WTC11 (cell line): ENCODE measurements at regions not wholly inside any gene's neighbourhood (a gene's known extent, or its start where the extent isn't known, plus 50 kb on each side); places are given as distances from the start of the nearest gene placed in this dataset.

Experiments
- ATAC-seq: fragments of 200-7000 bp; cut with Tn5 transposase; 2 replicates; pipeline ENCODE4 v1.10.0; 2021; ENCODE audit warnings: mild to moderate bottlenecking, moderate library complexity
- CTCF ChIA-PET: fragments of 300-600 bp; sonication (Branson Sonifier 250); formaldehyde crosslinking; loops from one replicate; lab custom pipeline; 2021; ENCODE audit warnings: antibody characterized with exemption; lab: Charles Lee
- POLR2A ChIA-PET: fragments of 350-600 bp; sonication (Branson Sonifier 250); formaldehyde crosslinking; loops from one replicate; lab custom pipeline; 2021; ENCODE audit warnings: antibody characterized with exemption; lab: Charles Lee
- DNase-seq: peaks from one replicate; pipeline ENCODE4 v3.0.0; 2021; ENCODE audit warnings: low spot score
- H3K27ac Mint-ChIP-seq: 2 replicates; pipeline ENCODE4 v1.8.0; 2021; ENCODE audit warnings: mixed read lengths
- H3K27me3 Mint-ChIP-seq: 2 replicates; pipeline ENCODE4 v1.8.0; 2021; ENCODE audit warnings: low read depth, mild to moderate bottlenecking, moderate library complexity, mixed read lengths
- H3K36me3 Mint-ChIP-seq: 2 replicates; pipeline ENCODE4 v1.8.0; 2021; ENCODE audit warnings: mixed read lengths
- H3K4me1 Mint-ChIP-seq: 2 replicates; pipeline ENCODE4 v1.8.0; 2022; ENCODE audit warnings: mixed read lengths
- H3K4me3 Mint-ChIP-seq: 2 replicates; pipeline ENCODE4 v1.8.0; 2021; ENCODE audit warnings: mild to moderate bottlenecking, moderate library complexity, mixed read lengths
- H3K9me3 Mint-ChIP-seq: 2 replicates; pipeline ENCODE4 v1.8.0; 2021; ENCODE audit warnings: mixed read lengths
- FOXP1 ChIP-seq: sonication (generic); formaldehyde crosslinking; IDR thresholded peaks from 2 replicates; pipeline ENCODE4 v1.8.0; 2022; ENCODE audit warnings: missing genetic modification reagents, mild to moderate bottlenecking, moderate library complexity, borderline replicate concordance
- GTF2I ChIP-seq: fragments of 250-450 bp; sonication (Bioruptor Pico); conservative IDR thresholded peaks from 2 replicates; pipeline ENCODE4 v1.4.0; 2021; ENCODE audit warnings: mild to moderate bottlenecking
- MXD4 ChIP-seq: fragments of 250-450 bp; sonication (Bioruptor Pico); IDR thresholded peaks from 2 replicates; pipeline ENCODE4 v1.8.0; 2021; ENCODE audit warnings: mild to moderate bottlenecking, moderate library complexity, borderline replicate concordance
- NFE2L1 ChIP-seq: sonication (generic); formaldehyde crosslinking; IDR thresholded peaks from 2 replicates; pipeline ENCODE4 v1.8.1; 2023; ENCODE audit warnings: missing genetic modification reagents
- NR2C2 ChIP-seq: sonication (generic); formaldehyde crosslinking; IDR thresholded peaks from 2 replicates; pipeline ENCODE4 v1.8.0; 2022; ENCODE audit warnings: mild to moderate bottlenecking, missing genetic modification reagents
- RELA ChIP-seq: sonication (generic); formaldehyde crosslinking; IDR thresholded peaks from 2 replicates; pipeline ENCODE4 v1.8.1; 2022; ENCODE audit warnings: missing genetic modification reagents, mild to moderate bottlenecking, borderline replicate concordance
- ZNF121 ChIP-seq: sonication (generic); formaldehyde crosslinking; IDR thresholded peaks from 2 replicates; pipeline ENCODE4 v1.8.0; 2023; ENCODE audit warnings: missing genetic modification reagents
- ZNF416 ChIP-seq: fragments of 250-450 bp; sonication (Bioruptor Pico); IDR thresholded peaks from 2 replicates; pipeline ENCODE4 v1.9.0; 2021; ENCODE audit warnings: mild to moderate bottlenecking, inconsistent platforms
- TF ChIP-seq, protein P1 (sequence below): sonication (generic); formaldehyde crosslinking; IDR thresholded peaks from 2 replicates; pipeline ENCODE4 v1.8.1; 2023; ENCODE audit warnings: mild to moderate bottlenecking, missing genetic modification reagents
- TF ChIP-seq, protein P2 (sequence below): sonication (generic); formaldehyde crosslinking; IDR thresholded peaks from 2 replicates; pipeline ENCODE4 v1.8.0; 2023; ENCODE audit warnings: missing genetic modification reagents
- TF ChIP-seq, protein P3 (sequence below): sonication (generic); formaldehyde crosslinking; IDR thresholded peaks from 2 replicates; pipeline ENCODE4 v1.8.0; 2022; ENCODE audit warnings: mild to moderate bottlenecking, missing genetic modification reagents
- TF ChIP-seq, protein P4 (sequence below): sonication (generic); formaldehyde crosslinking; IDR thresholded peaks from 2 replicates; pipeline ENCODE4 v1.8.0; 2022; ENCODE audit warnings: mild to moderate bottlenecking, missing genetic modification reagents
- TF ChIP-seq, protein P5 (sequence below): sonication (generic); formaldehyde crosslinking; IDR thresholded peaks from 2 replicates; pipeline ENCODE4 v1.8.1; 2022; ENCODE audit warnings: low read depth, mild to moderate bottlenecking, moderate library complexity, missing genetic modification reagents, borderline replicate concordance
- TF ChIP-seq, protein P6 (sequence below): fragments of 250-450 bp; sonication (Bioruptor Pico); IDR thresholded peaks from 2 replicates; pipeline ENCODE4 v1.8.0; 2021; ENCODE audit warnings: mild to moderate bottlenecking
- TF ChIP-seq, protein P7 (sequence below): sonication (generic); formaldehyde crosslinking; IDR thresholded peaks from 2 replicates; pipeline ENCODE4 v1.8.0; 2023; ENCODE audit warnings: mild to moderate bottlenecking, missing genetic modification reagents

DNA sequence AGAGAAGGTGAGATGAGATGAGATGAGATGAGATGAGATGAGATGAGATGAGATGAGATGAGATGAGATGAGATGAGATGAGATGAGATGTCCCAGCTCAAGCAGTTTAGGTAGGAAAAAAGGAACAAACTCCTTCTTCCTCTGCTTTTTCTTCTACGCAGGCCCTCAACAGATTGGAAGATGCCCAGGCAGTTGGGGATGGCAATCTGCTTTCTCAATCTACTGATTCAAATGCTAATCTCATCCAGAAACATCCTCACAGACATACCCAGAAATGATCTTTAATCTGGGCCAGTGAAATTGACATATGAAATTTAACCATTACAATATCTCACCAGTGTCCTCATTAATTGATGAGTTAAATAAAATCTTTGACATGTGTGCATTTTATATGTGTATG is 370.3 kb upstream of the SLC7A11 start (continued):
- TF ChIP-seq, protein P1, sequence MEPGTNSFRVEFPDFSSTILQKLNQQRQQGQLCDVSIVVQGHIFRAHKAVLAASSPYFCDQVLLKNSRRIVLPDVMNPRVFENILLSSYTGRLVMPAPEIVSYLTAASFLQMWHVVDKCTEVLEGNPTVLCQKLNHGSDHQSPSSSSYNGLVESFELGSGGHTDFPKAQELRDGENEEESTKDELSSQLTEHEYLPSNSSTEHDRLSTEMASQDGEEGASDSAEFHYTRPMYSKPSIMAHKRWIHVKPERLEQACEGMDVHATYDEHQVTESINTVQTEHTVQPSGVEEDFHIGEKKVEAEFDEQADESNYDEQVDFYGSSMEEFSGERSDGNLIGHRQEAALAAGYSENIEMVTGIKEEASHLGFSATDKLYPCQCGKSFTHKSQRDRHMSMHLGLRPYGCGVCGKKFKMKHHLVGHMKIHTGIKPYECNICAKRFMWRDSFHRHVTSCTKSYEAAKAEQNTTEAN = no peak
- TF ChIP-seq, protein P2, sequence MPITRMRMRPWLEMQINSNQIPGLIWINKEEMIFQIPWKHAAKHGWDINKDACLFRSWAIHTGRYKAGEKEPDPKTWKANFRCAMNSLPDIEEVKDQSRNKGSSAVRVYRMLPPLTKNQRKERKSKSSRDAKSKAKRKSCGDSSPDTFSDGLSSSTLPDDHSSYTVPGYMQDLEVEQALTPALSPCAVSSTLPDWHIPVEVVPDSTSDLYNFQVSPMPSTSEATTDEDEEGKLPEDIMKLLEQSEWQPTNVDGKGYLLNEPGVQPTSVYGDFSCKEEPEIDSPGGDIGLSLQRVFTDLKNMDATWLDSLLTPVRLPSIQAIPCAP = no peak
- TF ChIP-seq MXD4 (CRISPR knock-in tag) (no peak), RELA (CRISPR knock-in tag) (no peak), GTF2I (CRISPR knock-in tag) (no peak)
- TF ChIP-seq, all 79 proteins: peak for 0

DNA sequence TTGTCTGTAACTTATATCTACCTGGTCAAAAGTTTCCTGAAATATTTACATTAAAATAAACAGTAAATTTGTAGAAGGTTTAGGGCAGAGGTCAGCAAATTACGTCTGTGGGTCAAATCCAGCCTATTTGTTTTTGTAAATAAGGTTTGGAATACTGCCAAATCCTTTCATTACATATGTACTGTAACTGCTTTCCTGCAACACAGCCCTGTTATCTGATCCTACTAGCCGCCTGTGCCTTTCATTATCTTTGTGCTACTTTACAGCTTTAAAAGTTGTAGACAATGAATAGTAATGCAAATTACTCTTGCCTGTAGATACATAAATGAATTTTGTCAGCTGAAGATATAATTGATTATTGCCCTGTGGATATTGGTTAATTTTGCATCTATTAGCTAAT is 369.6 kb upstream of the SLC7A11 start:
- ChIA-PET CTCF (interaction anchor here (1.8 kb wide), 1 partner anchor 69 kb away, joined by 4 read pairs; no protein-coding TSS in a partner anchor), POLR2A (no interaction called here)
- Mint-ChIP-seq H3K4me3 (no peak overlapping the region), H3K27ac (no peak overlapping the region), H3K4me1 (peaks cover 42% of the 10 kb centered on the region), H3K36me3 (peaks cover 18% of the 10 kb centered on the region), H3K9me3 (peaks cover 19% of the 10 kb centered on the region), H3K27me3 (peaks cover 6% of the 10 kb centered on the region; the same call in 1 of the 2 replicates)
- ATAC-seq = no peak; the same call in 1 of the 2 replicates
- TF ChIP-seq, protein P3, sequence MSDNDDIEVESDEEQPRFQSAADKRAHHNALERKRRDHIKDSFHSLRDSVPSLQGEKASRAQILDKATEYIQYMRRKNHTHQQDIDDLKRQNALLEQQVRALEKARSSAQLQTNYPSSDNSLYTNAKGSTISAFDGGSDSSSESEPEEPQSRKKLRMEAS (CRISPR knock-in tag) = no peak
- TF ChIP-seq NFE2L1 (CRISPR knock-in tag) = no peak
- no peak for DNase-seq

DNA sequence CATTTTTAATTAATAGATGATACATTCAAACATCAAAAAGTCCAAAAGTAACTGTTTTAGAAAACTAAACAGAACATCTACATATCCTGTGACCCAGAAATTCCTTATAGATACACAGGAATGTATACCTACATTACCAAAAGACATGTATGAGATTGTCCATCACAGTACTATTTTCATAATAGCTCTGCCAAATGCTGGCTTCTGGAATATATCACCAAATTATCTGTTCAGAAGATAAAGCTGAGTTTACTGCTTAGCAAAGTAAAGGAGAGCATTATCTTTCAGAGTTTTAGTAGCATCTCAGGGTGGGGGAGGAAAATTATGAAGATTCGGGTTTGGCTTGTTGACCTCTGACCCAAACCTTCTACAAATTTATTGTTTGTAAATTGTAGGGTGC is 368.9 kb upstream of the SLC7A11 start:
- TF ChIP-seq MXD4 (CRISPR knock-in tag) = no peak
- no peak for TF ChIP-seq ZNF121 (CRISPR knock-in tag)
- no peak for TF ChIP-seq NR2C2 (CRISPR knock-in tag)
- no peak for TF ChIP-seq ZNF416
- TF ChIP-seq, protein P4, sequence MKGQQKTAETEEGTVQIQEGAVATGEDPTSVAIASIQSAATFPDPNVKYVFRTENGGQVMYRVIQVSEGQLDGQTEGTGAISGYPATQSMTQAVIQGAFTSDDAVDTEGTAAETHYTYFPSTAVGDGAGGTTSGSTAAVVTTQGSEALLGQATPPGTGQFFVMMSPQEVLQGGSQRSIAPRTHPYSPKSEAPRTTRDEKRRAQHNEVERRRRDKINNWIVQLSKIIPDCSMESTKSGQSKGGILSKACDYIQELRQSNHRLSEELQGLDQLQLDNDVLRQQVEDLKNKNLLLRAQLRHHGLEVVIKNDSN (CRISPR knock-in tag) = no peak
- TF ChIP-seq, protein P5, sequence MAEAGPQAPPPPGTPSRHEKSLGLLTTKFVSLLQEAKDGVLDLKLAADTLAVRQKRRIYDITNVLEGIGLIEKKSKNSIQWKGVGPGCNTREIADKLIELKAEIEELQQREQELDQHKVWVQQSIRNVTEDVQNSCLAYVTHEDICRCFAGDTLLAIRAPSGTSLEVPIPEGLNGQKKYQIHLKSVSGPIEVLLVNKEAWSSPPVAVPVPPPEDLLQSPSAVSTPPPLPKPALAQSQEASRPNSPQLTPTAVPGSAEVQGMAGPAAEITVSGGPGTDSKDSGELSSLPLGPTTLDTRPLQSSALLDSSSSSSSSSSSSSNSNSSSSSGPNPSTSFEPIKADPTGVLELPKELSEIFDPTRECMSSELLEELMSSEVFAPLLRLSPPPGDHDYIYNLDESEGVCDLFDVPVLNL = no peak
- TF ChIP-seq, protein P6, sequence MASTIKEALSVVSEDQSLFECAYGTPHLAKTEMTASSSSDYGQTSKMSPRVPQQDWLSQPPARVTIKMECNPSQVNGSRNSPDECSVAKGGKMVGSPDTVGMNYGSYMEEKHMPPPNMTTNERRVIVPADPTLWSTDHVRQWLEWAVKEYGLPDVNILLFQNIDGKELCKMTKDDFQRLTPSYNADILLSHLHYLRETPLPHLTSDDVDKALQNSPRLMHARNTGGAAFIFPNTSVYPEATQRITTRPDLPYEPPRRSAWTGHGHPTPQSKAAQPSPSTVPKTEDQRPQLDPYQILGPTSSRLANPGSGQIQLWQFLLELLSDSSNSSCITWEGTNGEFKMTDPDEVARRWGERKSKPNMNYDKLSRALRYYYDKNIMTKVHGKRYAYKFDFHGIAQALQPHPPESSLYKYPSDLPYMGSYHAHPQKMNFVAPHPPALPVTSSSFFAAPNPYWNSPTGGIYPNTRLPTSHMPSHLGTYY (CRISPR knock-in tag) = no peak
- no peak for TF ChIP-seq FOXP1 (CRISPR knock-in tag)
- TF ChIP-seq, protein P7, sequence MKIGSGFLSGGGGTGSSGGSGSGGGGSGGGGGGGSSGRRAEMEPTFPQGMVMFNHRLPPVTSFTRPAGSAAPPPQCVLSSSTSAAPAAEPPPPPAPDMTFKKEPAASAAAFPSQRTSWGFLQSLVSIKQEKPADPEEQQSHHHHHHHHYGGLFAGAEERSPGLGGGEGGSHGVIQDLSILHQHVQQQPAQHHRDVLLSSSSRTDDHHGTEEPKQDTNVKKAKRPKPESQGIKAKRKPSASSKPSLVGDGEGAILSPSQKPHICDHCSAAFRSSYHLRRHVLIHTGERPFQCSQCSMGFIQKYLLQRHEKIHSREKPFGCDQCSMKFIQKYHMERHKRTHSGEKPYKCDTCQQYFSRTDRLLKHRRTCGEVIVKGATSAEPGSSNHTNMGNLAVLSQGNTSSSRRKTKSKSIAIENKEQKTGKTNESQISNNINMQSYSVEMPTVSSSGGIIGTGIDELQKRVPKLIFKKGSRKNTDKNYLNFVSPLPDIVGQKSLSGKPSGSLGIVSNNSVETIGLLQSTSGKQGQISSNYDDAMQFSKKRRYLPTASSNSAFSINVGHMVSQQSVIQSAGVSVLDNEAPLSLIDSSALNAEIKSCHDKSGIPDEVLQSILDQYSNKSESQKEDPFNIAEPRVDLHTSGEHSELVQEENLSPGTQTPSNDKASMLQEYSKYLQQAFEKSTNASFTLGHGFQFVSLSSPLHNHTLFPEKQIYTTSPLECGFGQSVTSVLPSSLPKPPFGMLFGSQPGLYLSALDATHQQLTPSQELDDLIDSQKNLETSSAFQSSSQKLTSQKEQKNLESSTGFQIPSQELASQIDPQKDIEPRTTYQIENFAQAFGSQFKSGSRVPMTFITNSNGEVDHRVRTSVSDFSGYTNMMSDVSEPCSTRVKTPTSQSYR (CRISPR knock-in tag) = no peak
- H3K36me3 Mint-ChIP-seq = peaks cover 11% of the 10 kb centered on the region
- no peak overlapping the region for H3K27ac Mint-ChIP-seq
- ATAC-seq (no peak), DNase-seq (no peak)
- peaks cover 16% of the 10 kb centered on the region for H3K9me3 Mint-ChIP-seq
- peaks cover 4% of the 10 kb centered on the region; the same call in 1 of the 2 replicates for H3K27me3 Mint-ChIP-seq
- ChIA-PET CTCF (interaction anchor here (1.8 kb wide), 1 partner anchor 70 kb away, joined by 4 read pairs; no protein-coding TSS in a partner anchor), POLR2A (no interaction called here)
- H3K4me1 Mint-ChIP-seq = peaks cover 42% of the 10 kb centered on the region
- no peak overlapping the region for H3K4me3 Mint-ChIP-seq
